Testis (tissue), 2 donors: ENCODE measurements at regions not wholly inside any gene's neighbourhood (a gene's known extent, or its start where the extent isn't known, plus 50 kb on each side); places are given as distances from the start of the nearest gene placed in this dataset.

Experiments
- CTCF ChIP-seq, 3 experiments: fragments of 450-650 bp in 2 of 3; fragments of 200-600 bp in 1 of 3; sonication (generic) in 1 of 3; IDR thresholded peaks; one replicate each; pipeline ENCODE4 v1.5.1; 2016 to 2019; ENCODE audit warnings: antibody characterized with exemption in 3 of 3, mild to moderate bottlenecking in 2 of 3, moderate library complexity in 1 of 3
- POLR2A ChIP-seq: fragments of 450-650 bp; IDR thresholded peaks from one replicate; pipeline ENCODE4 v1.6.1; 2017; ENCODE audit warnings: antibody characterized with exemption, mild to moderate bottlenecking, moderate library complexity

- TF ChIP-seq CTCF (IDR thresholded peaks at IDR 0.05), result no peak
- no peak for TF ChIP-seq POLR2A
These were observed 488.5 kb upstream of the MAP3K7 start for GRCh38 chr6:91075244-91075976.
